ENCODE measurements at regions not wholly inside any gene's neighbourhood (a gene's known extent, or its start where the extent isn't known, plus 50 kb on each side); places are given as distances from the start of the nearest gene placed in this dataset.

GRCh38 chr5:60546207-60546606, 153.8 kb downstream of the DEPDC1B start:
- no peak overlapping the region for H3K4me3 ChIP-seq (ENCODE audit: low read length)
- TF ChIP-seq CTCF (IDR thresholded peaks at IDR 0.05; ENCODE audit: insufficient read depth, low read depth, low read length, missing control alignments) = no peak
- DNase-seq (ENCODE audit: low read depth) = no peak

- DNase-seq (ENCODE audit: low read depth) = no peak
- no peak for TF ChIP-seq CTCF (IDR thresholded peaks at IDR 0.05; ENCODE audit: insufficient read depth, low read depth, low read length, missing control alignments)
- no peak overlapping the region for H3K4me3 ChIP-seq (ENCODE audit: low read length)
These were observed 154.4 kb downstream of the DEPDC1B start for GRCh38 chr5:60545551-60545950.

DNA sequence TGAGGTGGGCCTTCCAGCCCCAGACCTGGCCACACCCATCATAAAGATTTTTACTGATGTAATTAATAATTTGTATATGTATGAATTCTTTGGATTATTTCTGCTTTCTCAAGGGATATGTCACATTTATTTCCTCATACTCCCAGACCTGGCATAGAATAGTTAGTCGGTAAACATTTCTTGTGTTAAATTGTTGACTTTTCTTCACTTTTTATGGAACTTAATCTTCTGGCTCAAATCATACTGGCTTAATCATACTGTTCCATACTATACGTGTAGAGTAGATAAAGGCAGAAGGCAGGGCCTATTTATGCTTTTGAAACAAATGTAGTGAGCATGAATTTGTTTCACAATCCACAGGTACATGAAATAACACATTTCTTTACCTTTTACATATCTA, 155.8 kb downstream of the DEPDC1B start:
- H3K4me3 ChIP-seq (ENCODE audit: low read length) = no peak overlapping the region
- no peak for TF ChIP-seq CTCF (IDR thresholded peaks at IDR 0.05; ENCODE audit: insufficient read depth, low read depth, low read length, missing control alignments)
- no peak for DNase-seq (ENCODE audit: low read depth)

DNA sequence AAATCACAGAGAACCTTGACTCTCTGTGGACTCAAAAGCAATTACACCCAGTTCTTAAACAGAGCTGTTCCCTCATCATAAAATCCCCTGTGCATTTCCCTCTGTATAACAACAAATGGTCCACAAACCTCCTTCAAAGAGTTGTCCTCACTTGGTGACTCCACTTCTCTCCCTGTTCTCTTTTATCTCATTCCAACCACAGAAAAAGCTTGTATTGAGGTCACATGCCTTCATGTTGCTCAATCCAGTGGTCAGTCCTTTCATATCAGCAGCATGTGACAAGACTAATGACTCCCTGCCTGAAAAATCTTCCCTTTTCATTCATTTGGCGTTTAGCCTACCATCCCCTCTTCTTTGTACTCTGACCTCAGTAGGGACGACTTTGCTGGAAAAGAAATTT, 158.0 kb downstream of the DEPDC1B start:
- H3K4me3 ChIP-seq (ENCODE audit: low read length) = no peak overlapping the region
- TF ChIP-seq CTCF (IDR thresholded peaks at IDR 0.05; ENCODE audit: insufficient read depth, low read depth, low read length, missing control alignments) = no peak
- DNase-seq (ENCODE audit: low read depth) = no peak

- no peak overlapping the region for H3K4me3 ChIP-seq (ENCODE audit: low read length)
- no peak for TF ChIP-seq CTCF (IDR thresholded peaks at IDR 0.05; ENCODE audit: insufficient read depth, low read depth, low read length, missing control alignments)
- DNase-seq (ENCODE audit: low read depth) = no peak
These were observed 158.8 kb downstream of the DEPDC1B start for GRCh38 chr5:60540856-60541805.

- DNase-seq (ENCODE audit: low read depth) = no peak
- H3K4me3 ChIP-seq (ENCODE audit: low read length) = no peak overlapping the region
- no peak for TF ChIP-seq CTCF (IDR thresholded peaks at IDR 0.05; ENCODE audit: insufficient read depth, low read depth, low read length, missing control alignments)
These were observed 160.8 kb downstream of the DEPDC1B start for GRCh38 chr5:60538955-60539866.
